Right kidney (tissue), 1 donor: ENCODE measurements at regions not wholly inside any gene's neighbourhood (a gene's known extent, or its start where the extent isn't known, plus 50 kb on each side); places are given as distances from the start of the nearest gene placed in this dataset.
"Not testable (repeated sequence)": the region's sequence is repeated elsewhere in the genome, so short reads cannot be mapped to it uniquely, and the experiment has no call there.

Experiments used
- DNase-seq: peaks from one replicate; pipeline ENCODE4 v3.0.0-alpha.2; 2016

DNA sequence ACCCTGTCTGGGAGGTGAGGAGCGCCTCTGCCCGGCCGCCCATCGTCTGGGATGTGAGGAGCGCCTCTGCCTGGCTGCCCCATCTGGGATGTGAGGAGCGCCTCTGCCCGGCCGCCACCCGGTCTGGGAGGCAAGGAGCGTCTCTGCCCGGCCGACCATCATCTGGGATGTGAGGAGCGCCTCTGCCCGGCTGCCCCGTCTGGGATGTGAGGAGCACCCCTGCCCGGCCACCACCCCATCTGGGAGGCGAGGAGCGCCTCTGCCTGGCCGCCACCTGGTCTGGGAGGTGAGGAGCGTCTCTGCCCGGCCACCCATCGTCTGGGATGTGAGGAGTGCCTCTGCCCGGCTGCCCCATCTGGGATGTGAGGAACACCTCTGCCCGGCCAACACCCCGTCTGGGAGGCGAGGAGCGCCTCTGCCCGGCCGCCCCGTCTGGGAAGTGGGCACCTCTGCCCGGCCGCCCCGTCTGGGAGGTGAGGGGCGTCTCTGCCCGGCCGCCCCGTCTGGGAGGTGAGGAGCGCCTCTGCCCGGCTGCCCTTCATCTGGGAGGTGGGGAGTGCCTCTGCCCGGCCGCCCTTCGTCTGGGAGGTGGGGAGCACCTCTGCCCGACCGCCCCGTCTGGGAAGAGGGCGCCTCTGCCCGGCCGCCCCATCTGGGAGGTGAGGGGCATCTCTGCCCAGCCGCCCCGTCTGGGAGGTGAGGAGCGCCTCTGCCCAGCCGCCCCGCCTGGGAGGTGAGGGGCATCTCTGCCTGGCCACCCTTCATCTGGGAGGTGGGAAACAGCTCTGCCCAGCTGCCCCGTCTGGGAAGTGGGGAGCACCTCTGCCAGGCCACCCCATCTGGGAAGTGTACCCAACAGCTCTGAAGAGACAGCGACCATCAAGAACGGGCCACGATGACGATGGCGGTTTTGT lies 399.7 kb downstream of the CAAP1 start:
- DNase-seq = not testable (repeated sequence)

DNA sequence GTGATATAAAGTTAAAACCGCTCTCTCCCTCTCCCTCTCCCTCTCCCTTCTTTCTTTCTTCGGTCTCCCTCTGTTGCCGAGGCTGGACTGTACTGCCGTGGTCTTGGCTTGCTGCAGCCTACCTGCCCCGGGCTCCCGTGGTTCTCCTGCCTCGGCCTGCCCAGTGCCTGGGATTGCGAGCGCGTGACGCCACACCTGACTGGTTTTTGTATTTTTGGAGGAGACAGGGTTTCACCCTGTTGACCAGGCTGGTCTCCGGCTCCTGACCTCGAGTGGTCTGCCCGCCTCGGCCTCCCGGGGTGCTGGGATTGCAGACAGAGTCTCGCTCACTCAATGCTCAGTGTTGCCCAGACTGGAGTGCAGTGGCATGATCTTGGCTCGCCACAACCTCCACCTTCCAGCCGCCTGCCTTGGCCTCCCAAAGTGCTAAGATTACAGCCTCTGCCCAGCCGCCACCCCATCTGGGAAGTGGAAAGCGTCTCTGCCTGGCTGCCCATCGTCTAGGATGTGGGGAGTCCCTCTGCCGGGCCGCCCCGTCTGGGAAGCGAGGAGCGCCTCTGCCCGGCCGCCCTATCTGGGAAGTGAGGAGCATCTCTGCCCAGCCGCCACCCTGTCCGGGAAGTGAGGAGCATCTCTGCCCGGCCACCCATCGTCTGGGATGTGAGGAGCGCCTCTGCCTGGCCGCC lies 400.5 kb downstream of the CAAP1 start:
- DNase-seq = not testable (repeated sequence)

- no peak for DNase-seq
Observed at GRCh38 chr9:26483991-26484390, 408.6 kb downstream of the CAAP1 start.

DNA sequence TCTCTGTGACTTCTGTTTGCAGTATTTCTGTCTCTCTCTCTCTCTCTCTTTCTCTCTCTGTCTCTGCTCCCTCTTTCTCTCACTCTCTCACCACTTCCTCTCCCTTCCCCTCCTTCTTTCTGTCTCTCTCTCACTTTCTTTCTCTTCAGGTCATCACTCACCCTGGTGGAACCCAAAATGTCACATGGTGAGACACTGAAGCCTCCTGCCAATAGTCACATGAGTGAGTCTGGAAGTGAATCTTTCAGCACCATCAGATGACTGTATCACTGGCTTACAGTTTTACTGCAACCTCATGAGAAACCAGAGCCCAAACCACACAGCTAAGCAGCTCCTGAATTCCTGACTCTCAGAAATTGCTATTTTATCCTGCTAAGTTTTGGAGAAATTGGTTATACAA lies 414.6 kb downstream of the CAAP1 start:
- no peak for DNase-seq

DNA sequence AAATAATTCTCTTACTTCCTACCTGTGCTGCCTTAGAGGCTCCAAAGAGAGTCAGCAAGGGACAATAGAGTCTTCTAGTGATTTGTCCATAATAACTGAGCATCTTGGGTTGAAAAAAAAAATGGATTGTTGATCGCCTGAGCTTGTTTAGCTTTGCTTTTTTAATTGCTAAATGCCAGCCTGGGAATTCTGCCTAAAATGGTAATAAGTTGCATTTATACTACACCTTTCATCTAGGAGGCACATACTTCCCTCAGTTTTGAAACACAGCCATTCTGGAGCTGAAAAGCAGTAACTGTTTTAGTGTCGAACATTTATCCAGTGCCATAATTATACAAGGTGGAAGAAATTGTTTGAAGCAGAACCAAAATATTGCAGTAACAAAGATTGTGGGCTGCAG lies 421.3 kb downstream of the CAAP1 start:
- no peak for DNase-seq

- no peak for DNase-seq
Observed at GRCh38 chr9:26470284-26470683, 422.3 kb downstream of the CAAP1 start.

DNA sequence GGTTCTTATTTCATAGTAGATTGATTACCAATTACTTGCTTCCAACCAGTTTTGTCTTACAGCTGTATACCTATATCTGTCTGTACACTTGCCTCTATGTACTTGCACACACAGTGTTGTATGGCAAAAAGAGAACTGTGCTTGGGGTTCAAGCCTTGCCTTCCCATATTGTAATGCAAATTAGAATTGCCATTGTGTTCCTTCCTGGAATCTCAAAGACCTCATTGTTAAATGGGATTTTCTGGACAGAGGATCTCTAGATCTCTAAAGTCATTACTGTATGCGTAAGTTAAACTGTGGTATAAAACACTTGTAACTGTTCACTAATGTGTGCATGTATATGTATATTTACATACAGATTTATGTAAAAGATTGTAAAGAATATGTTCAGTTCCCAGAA lies 428.8 kb downstream of the CAAP1 start:
- no peak for DNase-seq

- no peak for DNase-seq
Observed at GRCh38 chr9:26462751-26463150, 429.9 kb downstream of the CAAP1 start.

- DNase-seq = no peak
Observed at GRCh38 chr9:26462213-26462612, 430.4 kb downstream of the CAAP1 start.

GRCh38 chr9:26460624-26461023 lies 432.0 kb downstream of the CAAP1 start:
- DNase-seq = no peak

DNA sequence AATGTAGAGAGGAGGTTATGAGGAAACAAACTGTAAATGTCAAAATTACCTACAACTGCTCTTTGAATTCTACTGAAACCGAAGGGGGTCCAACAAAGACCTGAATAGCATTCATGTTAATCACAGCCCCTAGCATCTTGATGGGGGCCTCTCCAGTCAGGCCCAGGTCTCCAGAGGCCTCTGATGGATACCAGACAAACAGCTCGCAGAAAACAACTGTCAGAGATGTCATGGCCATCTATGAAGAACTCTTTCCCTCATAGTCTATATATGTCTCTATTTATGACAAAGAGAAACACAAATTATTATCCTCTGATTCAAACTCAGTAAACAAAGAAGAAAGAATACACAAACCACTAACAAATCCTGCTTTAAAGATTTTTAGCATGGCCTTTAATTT lies 432.6 kb downstream of the CAAP1 start:
- no peak for DNase-seq

- no peak for DNase-seq
Observed at GRCh38 chr9:26458054-26458453, 434.5 kb downstream of the CAAP1 start.

GRCh38 chr9:26457151-26457550 lies 435.5 kb downstream of the CAAP1 start:
- no peak for DNase-seq

GRCh38 chr9:26439061-26439624 lies 453.5 kb downstream of the CAAP1 start:
- no peak for DNase-seq

GRCh38 chr9:26437056-26437711 lies 455.4 kb downstream of the CAAP1 start:
- DNase-seq = no peak

DNA sequence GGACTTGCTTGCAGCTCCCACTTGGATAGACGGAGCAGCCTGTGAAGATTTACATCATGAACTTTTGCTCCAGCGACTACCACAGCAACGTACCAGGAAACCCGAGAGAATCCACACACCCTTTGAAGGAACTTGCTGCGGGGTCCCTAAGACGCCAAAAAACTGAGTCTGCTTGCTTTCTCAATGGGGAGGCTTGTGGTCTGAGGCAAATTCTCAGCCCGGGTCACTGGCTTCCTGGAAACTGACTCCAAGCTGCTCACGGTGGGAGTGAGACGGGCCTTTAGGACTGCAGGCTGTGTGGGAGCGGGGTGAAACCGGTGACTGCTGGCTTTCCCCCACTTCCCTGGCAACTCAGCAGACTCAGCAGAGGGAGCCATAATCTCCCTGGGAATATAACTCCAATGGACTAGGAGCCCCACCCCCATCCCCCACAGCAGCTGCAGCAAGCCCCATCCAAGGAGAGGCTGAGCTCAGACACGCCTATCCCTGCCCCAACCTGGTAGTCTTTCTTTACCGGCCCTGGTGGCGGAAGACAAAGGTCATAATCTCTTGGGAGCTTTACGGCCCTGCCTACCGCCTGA lies 466.0 kb downstream of the CAAP1 start:
- DNase-seq = no peak

DNA sequence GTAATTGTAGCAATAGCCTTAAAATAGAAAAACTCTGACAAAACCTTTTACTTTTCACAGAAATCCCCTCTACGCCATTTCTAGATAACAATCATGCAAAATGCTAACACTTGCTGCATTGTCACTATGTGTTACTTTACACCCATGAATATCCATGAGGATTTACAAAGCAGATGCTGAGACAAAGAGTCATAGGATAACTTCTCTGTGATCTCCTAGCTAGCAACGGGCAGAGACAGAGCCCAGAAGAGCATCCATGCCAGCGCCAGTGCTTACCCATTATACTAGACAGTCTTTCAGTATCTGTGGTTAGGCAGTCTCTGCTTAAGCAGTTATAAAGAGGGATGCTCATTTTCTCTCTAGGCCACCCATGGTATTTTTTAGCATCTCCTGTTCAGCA lies 474.1 kb downstream of the CAAP1 start:
- DNase-seq = no peak

- DNase-seq = no peak
Observed at GRCh38 chr9:26415528-26415927, 477.1 kb downstream of the CAAP1 start.

GRCh38 chr9:26413611-26414010 lies 479.0 kb downstream of the CAAP1 start:
- no peak for DNase-seq

- DNase-seq = no peak
Observed at GRCh38 chr9:26412446-26412845, 480.2 kb downstream of the CAAP1 start.

DNA sequence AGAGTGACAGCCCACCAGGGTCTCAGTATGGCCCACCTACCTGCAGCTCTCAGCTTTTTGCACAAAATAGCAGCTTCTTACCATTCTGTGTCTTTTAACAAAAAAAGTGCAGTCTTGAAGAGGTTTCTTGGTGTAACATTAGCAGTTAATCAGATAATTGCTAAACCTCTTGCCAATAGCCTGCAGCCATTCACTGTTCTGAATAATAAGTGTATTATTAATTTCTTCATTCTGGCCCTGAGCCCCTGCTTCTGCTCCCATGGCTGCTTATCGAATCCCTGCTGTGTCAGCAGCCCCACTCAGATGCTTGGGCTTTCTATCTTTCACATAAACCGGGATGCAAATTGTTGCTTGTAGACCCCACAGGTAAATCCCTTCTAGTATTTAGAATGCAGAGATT lies 485.9 kb downstream of the CAAP1 start:
- no peak for DNase-seq

GRCh38 chr9:26399556-26399955 lies 493.0 kb downstream of the CAAP1 start:
- DNase-seq = no peak

DNA sequence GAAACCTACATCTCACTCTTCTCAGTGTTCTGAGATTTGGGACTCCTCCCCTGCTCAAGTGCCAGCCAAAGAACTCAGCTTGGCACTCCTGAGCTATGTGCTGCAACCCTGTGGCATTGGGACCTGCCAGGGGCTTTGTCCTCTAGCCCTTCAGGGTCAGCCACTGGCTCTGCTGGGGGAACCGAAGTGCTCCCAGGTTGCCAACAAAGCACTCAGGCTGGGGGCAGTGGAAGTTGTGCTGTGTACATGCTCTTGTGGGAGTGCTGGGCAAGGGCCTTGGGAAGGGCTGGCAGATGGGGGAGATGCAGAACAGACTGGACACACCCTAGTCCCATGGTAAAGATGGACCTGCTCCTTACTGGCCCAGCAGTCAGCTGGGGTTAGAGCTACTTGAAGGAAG lies 498.6 kb downstream of the CAAP1 start:
- DNase-seq = no peak
